OCI-LY7 (cell line): ENCODE measurements at regions not wholly inside any gene's neighbourhood (a gene's known extent, or its start where the extent isn't known, plus 50 kb on each side); places are given as distances from the start of the nearest gene placed in this dataset.

Source experiments
- BruUV-seq: library from RNA; stranded (reverse); fragments of 400-500 nt; replicated peaks from 2 replicates; lab custom pipeline; 2021; lab: Mats Ljungman, UMichigan
- CTCF ChIA-PET: fragments of 300-600 bp; sonication (Branson Sonifier 250); formaldehyde crosslinking; loops from one replicate; lab custom pipeline; 2022; ENCODE audit warnings: antibody characterized with exemption; ENCODE audit not compliant: unreplicated experiment; lab: Charles Lee
- POLR2A ChIA-PET: fragments of 300-600 bp; sonication (Branson Sonifier 250); formaldehyde crosslinking; loops from one replicate; lab custom pipeline; 2022; ENCODE audit warnings: antibody characterized with exemption; lab: Charles Lee
- DNase-seq: peaks from one replicate; pipeline ENCODE4 v3.0.0-alpha.2; 2015; ENCODE audit warnings: low spot score
- H2AFZ ChIP-seq: fragments of 200-600 bp; sonication (generic), shearing (Covaris generic); 2 replicates; pipeline ENCODE4 v1.6.1; 2014; ENCODE audit warnings: mild to moderate bottlenecking, antibody characterized with exemption, low read length, moderate library complexity
- H3K27ac ChIP-seq: fragments of 200-600 bp; sonication (generic); 2 replicates; pipeline ENCODE4 v1.5.1; 2014; ENCODE audit warnings: mixed run types, low read depth, mild to moderate bottlenecking, moderate library complexity, low read length, inconsistent platforms; ENCODE audit not compliant: poor library complexity, severe bottlenecking
- H3K36me3 ChIP-seq: fragments of 200-600 bp; sonication (generic); 2 replicates; pipeline ENCODE4 v1.6.1; 2014; ENCODE audit warnings: mild to moderate bottlenecking, antibody characterized with exemption, low read length, moderate library complexity, mixed read lengths; ENCODE audit not compliant: insufficient read depth
- H3K4me1 ChIP-seq: fragments of 200-600 bp; sonication (generic); 2 replicates; pipeline ENCODE4 v1.5.1; 2014; ENCODE audit warnings: mild to moderate bottlenecking, low read length; ENCODE audit not compliant: insufficient read depth, poor library complexity, severe bottlenecking
- H3K4me2 ChIP-seq: fragments of 200-600 bp; sonication (generic); 2 replicates; pipeline ENCODE4 v1.6.1; 2014; ENCODE audit warnings: mild to moderate bottlenecking, low read length
- H3K4me3 ChIP-seq: fragments of 200-600 bp; sonication (generic); 2 replicates; pipeline ENCODE4 v1.5.1; 2014; ENCODE audit warnings: mild to moderate bottlenecking, low read depth, low read length; ENCODE audit not compliant: poor library complexity, severe bottlenecking
- H3K79me2 ChIP-seq: fragments of 200-600 bp; sonication (generic); 2 replicates; pipeline ENCODE4 v1.6.1; 2016; ENCODE audit warnings: low read depth, mild to moderate bottlenecking, low read length, moderate library complexity, mixed read lengths; ENCODE audit not compliant: insufficient read depth
- H3K9me2 ChIP-seq: fragments of 200-600 bp; sonication (generic); 2 replicates; pipeline ENCODE4 v1.6.1; 2016; ENCODE audit warnings: mild to moderate bottlenecking, low read length, mixed read lengths; ENCODE audit not compliant: insufficient read depth
- H3K9me3 ChIP-seq: fragments of 200-600 bp; sonication (generic); 2 replicates; pipeline ENCODE4 v1.6.1; 2014; ENCODE audit warnings: mild to moderate bottlenecking, mixed run types, low read length, mixed read lengths
- H4K20me1 ChIP-seq: fragments of 200-600 bp; sonication (generic); 2 replicates; pipeline ENCODE4 v1.6.1; 2014; ENCODE audit warnings: mild to moderate bottlenecking, antibody characterized with exemption, low read length, moderate library complexity, mixed read lengths; ENCODE audit not compliant: insufficient read depth
- CTCF ChIP-seq: fragments of 200-600 bp; sonication (generic); conservative IDR thresholded peaks from 2 replicates; pipeline ENCODE4 v1.5.1; 2014; ENCODE audit warnings: mild to moderate bottlenecking, antibody characterized with exemption, low read length, moderate library complexity, mixed read lengths
- EZH2phosphoT487 ChIP-seq: fragments of 200-600 bp; sonication (generic); IDR thresholded peaks from 2 replicates; pipeline ENCODE4 v1.6.1; 2018; ENCODE audit warnings: low read depth, borderline replicate concordance, mild to moderate bottlenecking, mixed run types, antibody characterized with exemption, low read length, moderate library complexity, mixed read lengths
- intact Hi-C: fragments of 100-400 bp; cut with micrococcal nuclease; formaldehyde crosslinking; loops from one replicate; pipeline ENCODE4 v1.10.0; 2022; ENCODE audit not compliant: unreplicated experiment

DNA sequence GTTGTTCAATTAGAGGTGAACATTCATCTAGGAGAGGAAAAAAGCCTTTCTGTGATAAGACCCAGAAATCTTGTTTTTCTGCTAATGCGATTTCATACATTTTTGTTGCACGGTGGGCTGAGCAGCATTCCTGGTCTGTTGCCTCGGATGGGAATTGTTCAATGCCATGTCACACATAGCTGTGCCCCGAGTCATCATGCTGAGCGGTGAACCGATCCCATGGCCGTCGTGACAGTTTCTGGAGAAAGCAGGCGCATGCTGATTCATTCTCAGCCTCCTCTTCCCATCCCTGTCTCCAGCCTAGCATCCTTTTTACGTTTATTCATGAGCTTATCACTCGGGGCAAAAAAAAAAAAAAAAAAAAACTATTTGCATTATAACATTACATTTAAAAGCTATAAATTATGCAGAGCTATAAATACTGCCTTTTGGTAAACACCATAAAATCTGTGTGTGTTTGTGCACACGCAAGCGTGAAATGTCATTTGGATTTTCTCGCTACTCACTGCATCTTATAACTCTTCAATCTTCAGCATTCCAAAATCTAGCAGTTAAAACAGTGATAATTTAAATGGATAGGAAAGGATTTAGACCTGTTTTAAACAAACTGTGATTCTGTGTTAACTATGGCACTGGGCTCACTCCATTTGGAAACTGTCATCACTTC, 58.9 kb upstream of the IFNGR1 start:
- Histone ChIP-seq H3K27ac (no peak overlapping the region), H3K9me2 (no peaks in the 10 kb centered on the region), H2AFZ (no peak overlapping the region), H4K20me1 (no peaks in the 10 kb centered on the region), H3K79me2 (no peaks in the 10 kb centered on the region), H3K4me1 (no peaks in the 10 kb centered on the region), H3K4me3 (no peak overlapping the region), H3K4me2 (no peak overlapping the region), H3K36me3 (no peaks in the 10 kb centered on the region), H3K9me3 (no peaks in the 10 kb centered on the region)
- DNase-seq = no peak
- intact Hi-C loops = no loop called here
- ChIA-PET CTCF (interaction anchor here (0.6 kb wide), 2 partner anchors 45 to 184 kb away, joined by 4 read pairs; no protein-coding TSS in a partner anchor), POLR2A (interaction anchor here (0.6 to 1.8 kb wide), 9 partner anchors 8 to 1402 kb away, joined by 3 to 6 read pairs (median 3); no protein-coding TSS in a partner anchor)
- no peak for TF ChIP-seq EZH2phosphoT487
- TF ChIP-seq CTCF = no peak
- no TSS peak for BruUV-seq

DNA sequence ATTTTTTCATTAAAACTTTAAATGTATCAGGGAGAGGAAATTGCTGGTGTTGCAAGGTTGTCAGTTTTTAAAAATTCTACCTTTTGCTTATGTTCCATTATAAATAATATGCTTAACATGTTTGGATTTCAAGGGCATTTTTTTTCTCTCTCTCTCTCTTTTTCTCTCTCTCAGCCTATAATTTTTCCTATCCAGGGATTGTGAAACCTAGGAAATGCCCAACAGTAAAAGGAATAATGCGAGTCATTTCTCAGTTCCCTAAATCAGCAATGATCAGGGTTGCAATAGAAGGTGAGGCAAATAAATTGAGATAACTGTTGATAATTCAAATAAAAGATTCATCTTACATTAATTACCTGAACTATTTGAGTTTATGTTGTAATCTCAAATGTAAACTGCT, 53.2 kb upstream of the IFNGR1 start:
- H4K20me1 ChIP-seq = no peaks in the 10 kb centered on the region
- no peak overlapping the region for H3K4me2 ChIP-seq
- H2AFZ ChIP-seq = no peak overlapping the region
- no peak for DNase-seq
- H3K27ac ChIP-seq = no peak overlapping the region
- ChIA-PET CTCF (no interaction called here), POLR2A (no interaction called here)
- no peaks in the 10 kb centered on the region for H3K79me2 ChIP-seq
- BruUV-seq = no TSS peak
- no peaks in the 10 kb centered on the region for H3K36me3 ChIP-seq
- no peaks in the 10 kb centered on the region for H3K4me1 ChIP-seq
- H3K9me2 ChIP-seq = no peaks in the 10 kb centered on the region
- intact Hi-C loops = loop anchor here (5.0 kb wide), 1 partner anchor 315 kb away; no protein-coding TSS in a partner anchor
- no peaks in the 10 kb centered on the region for H3K9me3 ChIP-seq
- TF ChIP-seq CTCF = no peak
- TF ChIP-seq EZH2phosphoT487 = no peak
- no peak overlapping the region for H3K4me3 ChIP-seq
